ENCODE measurements at regions not wholly inside any gene's neighbourhood (a gene's known extent, or its start where the extent isn't known, plus 50 kb on each side); places are given as distances from the start of the nearest gene placed in this dataset.

DNA sequence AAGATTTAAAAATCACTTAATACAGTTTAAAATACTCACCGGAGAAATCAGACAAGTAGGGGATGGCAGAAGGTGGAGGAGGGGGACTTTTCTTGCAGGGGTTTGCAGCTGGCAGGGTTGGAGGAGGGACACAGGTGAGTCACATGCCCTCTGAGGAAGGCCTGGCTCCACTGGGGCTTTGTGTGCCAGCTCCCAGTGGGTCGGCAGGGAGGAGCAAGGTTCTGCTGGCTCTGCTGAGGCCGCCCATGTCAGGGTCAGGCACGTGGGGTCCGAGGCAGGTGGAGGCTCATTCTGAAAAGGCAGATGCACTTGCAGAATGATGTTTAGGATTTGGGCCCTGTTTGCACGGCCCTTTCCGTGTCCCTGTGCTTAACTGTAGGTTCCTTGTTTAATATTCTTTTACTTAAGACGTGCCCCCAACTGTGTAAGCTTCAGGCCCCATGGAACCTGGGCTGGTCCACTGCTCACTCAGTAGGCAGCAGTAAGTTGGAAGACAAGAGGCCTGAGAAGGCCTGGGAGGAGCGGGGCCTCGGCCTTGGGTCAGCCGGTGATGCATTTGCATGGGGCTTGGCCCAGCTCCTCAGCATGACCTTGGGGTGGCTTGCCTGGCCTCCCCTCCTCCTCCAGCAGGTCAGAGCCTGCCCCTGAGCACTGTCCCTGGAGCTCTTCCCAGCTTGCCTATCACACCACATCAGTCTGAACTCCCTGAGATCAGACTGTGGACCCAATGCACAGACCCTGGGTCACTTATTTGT is 141.0 kb downstream of the GLI2 start:
- TF ChIP-seq, protein P1, sequence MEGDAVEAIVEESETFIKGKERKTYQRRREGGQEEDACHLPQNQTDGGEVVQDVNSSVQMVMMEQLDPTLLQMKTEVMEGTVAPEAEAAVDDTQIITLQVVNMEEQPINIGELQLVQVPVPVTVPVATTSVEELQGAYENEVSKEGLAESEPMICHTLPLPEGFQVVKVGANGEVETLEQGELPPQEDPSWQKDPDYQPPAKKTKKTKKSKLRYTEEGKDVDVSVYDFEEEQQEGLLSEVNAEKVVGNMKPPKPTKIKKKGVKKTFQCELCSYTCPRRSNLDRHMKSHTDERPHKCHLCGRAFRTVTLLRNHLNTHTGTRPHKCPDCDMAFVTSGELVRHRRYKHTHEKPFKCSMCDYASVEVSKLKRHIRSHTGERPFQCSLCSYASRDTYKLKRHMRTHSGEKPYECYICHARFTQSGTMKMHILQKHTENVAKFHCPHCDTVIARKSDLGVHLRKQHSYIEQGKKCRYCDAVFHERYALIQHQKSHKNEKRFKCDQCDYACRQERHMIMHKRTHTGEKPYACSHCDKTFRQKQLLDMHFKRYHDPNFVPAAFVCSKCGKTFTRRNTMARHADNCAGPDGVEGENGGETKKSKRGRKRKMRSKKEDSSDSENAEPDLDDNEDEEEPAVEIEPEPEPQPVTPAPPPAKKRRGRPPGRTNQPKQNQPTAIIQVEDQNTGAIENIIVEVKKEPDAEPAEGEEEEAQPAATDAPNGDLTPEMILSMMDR (IDR thresholded peaks at IDR 0.05), result no peak
- no peak for TF ChIP-seq POLR2A (IDR thresholded peaks at IDR 0.05)
